ENCODE measurements at regions not wholly inside any gene's neighbourhood (a gene's known extent, or its start where the extent isn't known, plus 50 kb on each side); places are given as distances from the start of the nearest gene placed in this dataset.

DNA sequence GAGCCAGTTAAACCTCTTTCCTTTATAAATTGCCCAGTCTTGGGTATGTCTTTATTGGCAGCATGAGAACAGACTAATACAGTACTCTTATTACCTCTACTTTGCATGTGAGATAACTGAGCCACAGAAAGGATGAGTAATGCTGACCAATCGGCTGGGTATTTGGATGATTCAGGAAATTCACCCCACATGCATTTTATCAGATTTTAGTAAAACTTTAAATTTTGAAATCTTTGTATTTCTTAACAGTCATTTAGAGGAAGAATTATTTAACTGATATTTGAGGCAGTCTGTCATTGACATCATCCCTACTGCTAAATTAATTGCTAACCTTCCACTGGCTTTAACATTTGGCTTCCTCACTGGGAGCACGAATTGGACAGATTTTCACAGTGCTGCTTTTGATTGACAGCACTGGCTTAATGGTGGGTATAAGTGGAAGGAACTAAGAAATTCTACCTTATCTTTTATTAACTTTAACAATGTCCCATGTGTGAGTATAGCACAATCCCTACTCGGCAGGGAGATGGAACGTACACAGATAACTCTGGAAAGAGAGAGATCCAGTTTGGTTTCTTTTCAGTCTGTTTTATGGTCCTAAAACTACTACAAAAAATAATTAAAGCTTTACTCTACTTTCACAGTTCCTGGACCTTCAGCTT, 261.0 kb downstream of the DACT1 start:
- no peaks in the 10 kb centered on the region for H4K20me1 ChIP-seq (ENCODE audit: control insufficient read depth, insufficient read depth, insufficient read length)
- no peak overlapping the region for H3K4ac ChIP-seq (ENCODE audit: low read depth, low read length)
- no peaks in the 10 kb centered on the region for H3K4me1 ChIP-seq (ENCODE audit: insufficient read depth, low read length)
- no peak overlapping the region for H2BK120ac ChIP-seq (ENCODE audit: low read depth, low read length, poor library complexity, severe bottlenecking)
- TF ChIP-seq, protein P1, sequence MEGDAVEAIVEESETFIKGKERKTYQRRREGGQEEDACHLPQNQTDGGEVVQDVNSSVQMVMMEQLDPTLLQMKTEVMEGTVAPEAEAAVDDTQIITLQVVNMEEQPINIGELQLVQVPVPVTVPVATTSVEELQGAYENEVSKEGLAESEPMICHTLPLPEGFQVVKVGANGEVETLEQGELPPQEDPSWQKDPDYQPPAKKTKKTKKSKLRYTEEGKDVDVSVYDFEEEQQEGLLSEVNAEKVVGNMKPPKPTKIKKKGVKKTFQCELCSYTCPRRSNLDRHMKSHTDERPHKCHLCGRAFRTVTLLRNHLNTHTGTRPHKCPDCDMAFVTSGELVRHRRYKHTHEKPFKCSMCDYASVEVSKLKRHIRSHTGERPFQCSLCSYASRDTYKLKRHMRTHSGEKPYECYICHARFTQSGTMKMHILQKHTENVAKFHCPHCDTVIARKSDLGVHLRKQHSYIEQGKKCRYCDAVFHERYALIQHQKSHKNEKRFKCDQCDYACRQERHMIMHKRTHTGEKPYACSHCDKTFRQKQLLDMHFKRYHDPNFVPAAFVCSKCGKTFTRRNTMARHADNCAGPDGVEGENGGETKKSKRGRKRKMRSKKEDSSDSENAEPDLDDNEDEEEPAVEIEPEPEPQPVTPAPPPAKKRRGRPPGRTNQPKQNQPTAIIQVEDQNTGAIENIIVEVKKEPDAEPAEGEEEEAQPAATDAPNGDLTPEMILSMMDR (conservative IDR thresholded peaks at IDR 0.05): no peak
- no peak overlapping the region for H3T11ph ChIP-seq (ENCODE audit: low read length)
- no peaks in the 10 kb centered on the region for H3K23me2 ChIP-seq (ENCODE audit: insufficient read length, low read depth, low read length, poor library complexity, severe bottlenecking)
- no peak overlapping the region for H2AFZ ChIP-seq (ENCODE audit: low read length)
- H3K27ac Mint-ChIP-seq: no peak overlapping the region
- H3K23ac ChIP-seq (ENCODE audit: insufficient read length, low read depth, low read length): no peak overlapping the region
- no peaks in the 10 kb centered on the region; the same call in 1 of the 2 replicates for H3K27me3 ChIP-seq (ENCODE audit: insufficient read depth, low read length)
- H3K4me2 ChIP-seq (ENCODE audit: insufficient read depth, insufficient read length, low read length): no peak overlapping the region
- no peaks in the 10 kb centered on the region for H3K4me1 Mint-ChIP-seq
- peaks cover 0 to 8% (median 0%) of the 10 kb centered on the region in 3 experiments; a peak in 4 of 7 replicates for H3K36me3 Mint-ChIP-seq (ENCODE audit: insufficient read depth in 1 of 3, low read depth in 3 of 3)
- no CpG with 5 or more reads among the region's 4 CpGs for WGBS (ENCODE audit: extremely low coverage, insufficient read length, low lambda C conversion rate)
- no peak overlapping the region for H4K5ac ChIP-seq (ENCODE audit: insufficient read length, low read depth, low read length)
- no peak overlapping the region for H3K4me3 Mint-ChIP-seq
- H2BK5ac ChIP-seq (ENCODE audit: insufficient read length, low read length): no peak overlapping the region
- H2BK20ac ChIP-seq (ENCODE audit: low read depth, low read length, poor library complexity, severe bottlenecking): no peak overlapping the region
- H3K79me2 ChIP-seq (ENCODE audit: insufficient read depth, low read length): no peaks in the 10 kb centered on the region
- H3K56ac ChIP-seq (ENCODE audit: insufficient read length, low read depth, low read length): no peak overlapping the region
- no peak overlapping the region for H3K14ac ChIP-seq (ENCODE audit: insufficient read depth, low read length)
- no peak overlapping the region for H2BK15ac ChIP-seq (ENCODE audit: low read depth, low read length)
- DNase-seq: no peak
- H2AK5ac ChIP-seq (ENCODE audit: insufficient read length, low read length): no peak overlapping the region
- H3K27me3 Mint-ChIP-seq (ENCODE audit: low read depth): no peaks in the 10 kb centered on the region
- peaks cover 4 to 5% of the 10 kb centered on the region in 2 experiments; a peak in 3 of 5 replicates for H3K9me3 Mint-ChIP-seq
- no peak overlapping the region for H3K9ac ChIP-seq (ENCODE audit: extremely low read depth, insufficient read length, low read length)
- H3K27ac ChIP-seq (ENCODE audit: insufficient read length, low read depth, low read length): no peak overlapping the region
- no peak overlapping the region for H4K8ac ChIP-seq (replicated peaks; ENCODE audit: insufficient read length, low read depth, low read length)
- H3K79me1 ChIP-seq (ENCODE audit: insufficient read depth, low read depth, low read length, poor library complexity, severe bottlenecking): no peaks in the 10 kb centered on the region
- no peaks in the 10 kb centered on the region for H3K9me3 ChIP-seq (ENCODE audit: control insufficient read depth, low read depth, low read length)
- no peak overlapping the region for H3K18ac ChIP-seq (ENCODE audit: insufficient read length, low read depth, low read length)
- no peak overlapping the region for H4K91ac ChIP-seq (ENCODE audit: insufficient read length, low read depth, low read length)
- H2BK12ac ChIP-seq (ENCODE audit: insufficient read length, low read depth, low read length): no peak overlapping the region
